Left kidney (tissue), 1 donor: ENCODE measurements at regions not wholly inside any gene's neighbourhood (a gene's known extent, or its start where the extent isn't known, plus 50 kb on each side); places are given as distances from the start of the nearest gene placed in this dataset.
A peak's percentile ranks its signal among the peaks of the same experiment; 100 is the strongest.

Source experiments
- DNase-seq: peaks from one replicate; pipeline ENCODE4 v3.0.0-alpha.2; 2013

DNA sequence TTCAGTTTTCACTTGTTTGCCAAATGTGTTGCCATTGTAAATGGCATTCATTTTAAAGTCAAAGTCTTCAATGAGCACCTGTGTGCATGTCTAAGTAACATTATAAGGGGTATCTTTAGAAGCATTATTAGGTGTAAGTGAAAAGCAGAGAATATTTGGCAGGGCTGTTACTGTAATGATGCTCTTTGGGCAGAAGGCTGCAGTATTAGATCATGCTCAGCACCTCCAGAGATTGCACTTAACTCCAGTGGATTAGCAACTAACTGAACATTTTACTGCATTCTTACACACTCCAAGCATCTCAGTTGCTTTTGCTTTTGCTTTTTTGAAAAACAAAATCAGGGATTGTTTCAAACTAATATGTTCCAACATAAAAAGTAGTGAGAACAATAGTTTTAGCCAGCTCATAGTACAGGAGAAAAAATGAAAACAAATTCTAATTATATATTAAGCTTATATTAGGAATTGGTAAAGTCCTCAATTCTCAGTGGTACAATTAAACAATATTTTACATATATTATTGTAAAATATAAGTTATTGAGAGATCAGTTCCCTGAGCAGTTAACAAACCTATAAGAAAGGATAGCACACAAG, 1740.9 kb upstream of the CDH9 start:
- no peak for DNase-seq

DNA sequence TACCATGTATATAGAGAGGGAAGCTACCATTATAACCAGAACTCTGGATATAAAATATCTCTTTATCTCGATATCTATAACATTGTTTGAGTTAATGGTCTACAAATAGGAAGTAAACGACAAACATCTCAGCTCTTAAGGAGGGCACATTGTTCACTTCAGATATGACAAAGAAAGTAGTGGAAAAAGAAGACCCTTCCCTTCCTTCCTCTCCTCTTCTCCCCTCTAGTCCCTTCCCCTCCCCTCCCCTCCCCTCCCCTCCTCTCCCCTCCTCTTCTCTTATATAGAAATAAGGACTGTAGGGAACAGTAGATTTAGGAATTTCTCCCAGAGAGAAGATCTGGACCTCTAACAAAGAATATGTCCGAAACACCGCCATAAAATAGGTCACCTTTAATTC, 1731.9 kb upstream of the CDH9 start:
- DNase-seq, result no peak

DNA sequence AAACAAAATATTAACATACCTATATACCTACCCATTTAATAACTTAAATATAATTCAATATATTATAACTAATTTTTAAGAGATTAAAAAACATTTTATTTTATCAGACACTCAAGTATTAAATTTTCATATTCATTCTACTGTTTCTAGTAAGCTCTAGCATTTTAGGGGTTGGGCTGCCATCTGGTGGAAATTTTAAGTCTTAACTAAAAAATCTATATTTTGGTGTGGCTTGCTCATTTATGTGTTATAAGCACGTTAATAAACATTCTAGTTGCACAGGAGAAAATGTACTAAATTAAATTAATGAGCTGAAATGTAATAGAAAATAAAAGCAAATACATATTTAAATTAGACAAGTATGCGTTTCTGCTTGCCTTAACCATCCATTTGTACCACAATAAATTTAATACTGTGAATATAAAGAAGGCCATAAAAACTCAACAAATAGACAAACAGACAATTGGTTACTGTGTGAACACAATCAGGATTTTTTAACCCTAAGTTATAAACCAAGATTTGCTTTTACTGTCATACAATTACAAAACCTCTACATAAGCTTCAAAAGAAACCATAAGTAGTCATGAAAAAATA, 1728.3 kb upstream of the CDH9 start:
- peak; percentile 36 for DNase-seq

DNA sequence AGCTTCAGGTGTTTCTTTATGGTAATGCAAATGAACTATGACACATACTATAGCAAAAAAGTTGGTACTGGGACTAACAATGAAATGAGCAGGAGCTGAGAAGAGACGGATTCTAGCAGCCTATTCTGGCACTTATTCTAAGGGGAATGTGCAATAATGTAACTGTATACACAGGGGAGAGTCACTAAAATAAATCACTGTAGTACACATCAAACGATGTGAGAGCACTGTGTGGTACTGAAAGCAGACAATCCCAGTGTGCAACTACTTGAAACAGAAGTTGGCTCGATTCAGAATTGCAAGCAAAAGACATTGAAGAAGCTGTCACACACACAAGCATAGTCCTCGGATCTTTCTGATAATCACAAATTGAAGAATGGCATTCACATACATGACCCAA, 1713.0 kb upstream of the CDH9 start:
- no peak for DNase-seq

DNA sequence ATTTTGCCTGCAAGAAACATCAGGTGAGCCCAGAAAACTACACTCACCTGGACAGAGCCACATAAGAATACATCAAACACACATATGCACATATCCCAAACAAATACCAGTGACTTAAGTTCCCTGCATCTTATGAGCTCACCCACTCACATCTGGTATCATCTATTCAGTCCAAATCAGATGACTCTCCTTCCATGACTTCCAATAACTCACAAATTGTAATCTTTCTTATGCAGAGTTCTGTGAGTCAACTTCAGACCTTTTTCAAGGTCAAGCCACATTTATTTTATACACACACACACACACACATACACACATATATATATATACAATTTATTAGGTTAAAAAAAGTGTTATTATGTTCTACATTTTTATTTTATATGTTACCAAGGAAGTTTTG, 1711.9 kb upstream of the CDH9 start:
- no peak for DNase-seq

DNA sequence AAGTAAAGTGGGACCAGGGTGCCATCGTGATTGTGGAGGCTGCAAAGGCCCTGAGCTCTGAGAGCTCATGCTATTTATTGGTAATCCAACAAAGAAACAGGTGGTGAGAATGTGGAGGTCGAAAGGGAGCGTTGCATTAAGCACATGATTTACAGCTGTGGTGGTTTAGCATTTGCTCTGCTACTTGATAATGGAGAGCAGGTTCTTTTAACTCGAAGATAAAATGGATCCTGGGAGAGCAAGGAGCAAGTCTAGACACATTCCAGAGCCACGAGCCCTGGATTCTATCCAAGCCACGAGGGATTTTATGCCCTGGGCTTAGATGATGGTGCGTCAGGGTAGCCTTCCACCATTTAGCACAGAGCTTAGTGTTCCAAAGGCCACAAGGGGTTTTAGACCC, 1710.1 kb upstream of the CDH9 start:
- no peak for DNase-seq

DNA sequence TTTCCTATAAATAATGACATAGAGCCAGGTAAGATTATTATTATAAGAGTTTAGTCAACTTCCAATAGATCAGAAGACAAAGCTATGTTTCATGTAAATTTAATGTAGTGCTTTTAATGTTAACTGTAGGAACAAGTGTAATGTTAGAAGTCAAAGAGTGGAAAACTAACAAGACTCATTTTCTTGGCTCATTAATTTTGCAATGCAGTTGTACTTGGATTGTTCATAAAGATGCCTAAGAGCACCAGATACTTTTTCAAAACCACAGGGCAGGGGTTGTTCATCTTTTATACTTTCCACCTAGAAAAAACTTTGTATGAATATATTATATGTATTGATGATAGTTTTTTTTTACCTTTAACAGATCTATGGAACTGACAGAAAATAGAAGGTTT, 1705.3 kb upstream of the CDH9 start:
- no peak for DNase-seq

DNA sequence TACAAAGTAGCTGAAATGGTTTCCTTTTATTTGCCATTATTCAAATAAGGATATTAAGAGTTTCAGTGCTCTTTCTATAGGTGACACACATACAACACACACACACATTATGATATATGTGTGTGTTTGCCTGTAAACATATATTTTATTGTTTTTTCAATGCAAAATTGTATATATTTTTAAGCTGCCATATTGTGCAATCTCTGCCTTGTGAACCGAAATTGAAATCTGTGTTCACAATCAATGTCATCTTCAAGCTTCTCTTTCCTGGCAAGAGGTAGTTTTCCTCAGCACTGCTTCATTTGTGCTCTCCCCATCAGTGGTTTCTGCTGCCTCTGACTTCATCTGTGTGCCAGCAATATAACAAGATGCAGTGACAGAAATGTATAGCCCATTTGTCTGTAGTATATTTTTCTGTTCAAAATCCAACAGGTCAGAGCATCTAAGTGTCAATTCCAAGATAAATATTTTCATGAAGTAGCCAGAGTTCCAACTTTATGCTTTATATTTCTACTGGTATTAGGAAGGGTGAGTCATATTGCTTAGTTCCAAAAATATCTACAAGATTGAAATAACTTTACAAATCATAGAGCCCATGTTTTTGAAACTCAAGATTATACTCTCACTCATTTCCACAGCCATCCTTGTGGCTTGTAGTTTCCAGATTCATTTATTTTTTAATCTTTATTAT, 1704.8 kb upstream of the CDH9 start:
- DNase-seq, result no peak

DNA sequence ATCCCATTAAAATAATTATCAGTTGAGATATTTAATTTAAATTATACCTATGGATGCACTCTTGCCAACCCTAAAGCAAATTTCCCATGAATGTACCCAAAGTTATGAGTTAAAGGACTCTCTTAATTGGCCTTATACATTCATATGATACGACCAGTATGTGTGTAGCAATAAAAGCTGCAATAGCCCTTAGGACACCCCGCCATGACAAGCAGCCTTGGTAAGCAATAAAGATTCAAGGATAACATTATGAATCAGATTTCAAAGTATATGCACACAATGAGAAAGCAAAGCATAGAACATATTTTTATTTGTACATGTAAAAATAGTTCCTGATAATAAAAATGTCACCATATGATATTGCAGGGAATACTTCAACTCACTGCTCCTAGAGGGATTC, 1699.3 kb upstream of the CDH9 start:
- DNase-seq, result no peak

DNA sequence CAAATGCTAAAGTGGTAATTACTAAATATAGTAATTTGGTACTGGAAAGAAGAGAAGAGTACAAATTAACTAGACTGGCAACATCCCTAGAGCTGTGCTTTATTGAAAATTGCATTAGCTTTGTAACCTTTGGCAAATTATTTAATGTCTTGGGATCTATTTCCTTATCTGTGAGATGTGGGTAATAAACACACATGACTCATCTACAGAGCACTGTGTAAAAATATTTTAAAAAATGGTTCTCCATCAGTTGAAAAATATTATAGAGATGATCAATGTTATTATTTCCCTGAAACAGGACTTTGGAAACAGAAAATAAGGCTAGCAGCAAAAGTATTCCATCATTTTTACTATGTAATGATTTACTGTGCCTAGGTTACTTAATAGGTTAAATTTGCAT, 1698.8 kb upstream of the CDH9 start:
- DNase-seq, result no peak

DNA sequence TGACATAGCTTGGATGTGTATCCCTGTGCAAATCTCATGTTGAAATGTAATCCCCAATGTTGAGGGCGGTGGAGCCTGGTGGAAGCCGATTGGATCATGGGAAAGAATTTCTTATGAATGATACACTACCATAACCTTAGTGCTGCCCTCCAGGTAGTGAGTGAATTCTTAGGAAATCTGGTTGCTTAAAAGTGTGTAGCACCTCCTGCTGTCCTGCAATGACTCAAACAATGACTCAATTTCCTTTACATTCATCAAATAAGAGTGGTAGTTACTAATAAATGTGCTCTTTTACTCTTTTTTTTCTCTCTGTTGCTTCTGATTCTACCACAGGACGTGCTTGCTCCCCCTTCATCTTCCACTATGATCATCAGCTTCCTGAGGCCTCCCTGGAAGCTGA, 1696.0 kb upstream of the CDH9 start:
- no peak for DNase-seq

DNA sequence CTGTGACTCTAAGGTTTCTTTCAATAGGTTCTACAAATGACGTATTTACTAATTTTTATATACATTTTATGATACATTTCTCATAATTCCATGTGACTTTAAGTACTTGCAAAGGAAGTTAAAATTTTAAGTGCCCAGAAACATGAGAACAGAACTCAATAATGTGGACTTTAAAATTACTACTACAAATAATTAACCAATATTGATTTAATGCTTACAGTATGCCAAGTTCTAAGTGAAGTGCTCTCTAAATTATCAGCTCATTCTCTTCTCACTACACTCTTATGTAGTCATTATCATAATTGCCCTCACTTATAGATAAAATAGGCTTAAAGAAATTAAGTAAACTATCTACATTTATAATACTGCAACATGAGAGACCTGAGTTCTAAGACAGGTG, 1690.7 kb upstream of the CDH9 start:
- no peak for DNase-seq

DNA sequence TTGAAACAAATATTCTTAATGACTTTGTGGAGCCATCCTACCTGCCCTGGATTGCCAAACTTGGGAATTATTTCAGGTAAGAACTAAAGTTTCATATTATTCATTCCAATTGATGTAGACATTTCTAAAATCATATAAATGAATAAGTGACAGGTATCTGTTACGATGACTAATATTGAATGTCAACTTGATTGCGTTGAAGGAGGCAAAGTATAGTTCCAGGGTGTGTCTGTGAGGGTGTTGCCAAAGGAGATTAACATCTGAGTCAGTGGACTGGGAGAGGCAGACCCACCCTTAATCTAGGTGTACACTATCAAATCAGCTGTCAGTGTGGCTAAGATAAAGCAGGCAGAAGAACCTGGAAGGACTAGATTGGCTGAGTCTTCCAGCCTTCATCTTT, 1688.4 kb upstream of the CDH9 start:
- DNase-seq, result no peak

DNA sequence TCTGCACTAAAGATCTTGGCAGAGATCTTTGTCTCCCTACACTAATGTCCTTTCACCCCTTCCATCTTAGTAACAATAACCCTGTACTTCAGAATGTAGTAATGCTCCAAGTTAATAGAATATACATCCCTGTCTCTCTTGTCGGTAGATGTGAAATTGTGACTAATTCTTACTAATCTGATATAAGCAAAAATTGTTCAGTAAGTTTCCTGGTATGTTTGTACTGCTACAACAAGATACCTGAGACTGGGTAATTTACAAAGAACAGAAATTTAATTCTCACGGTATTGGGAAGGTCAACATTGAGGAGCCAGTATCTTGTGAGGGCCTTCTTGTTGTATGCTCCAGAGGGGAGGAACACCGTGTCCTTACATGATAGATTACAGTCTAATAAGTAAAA, 1686.6 kb upstream of the CDH9 start:
- DNase-seq, result no peak

DNA sequence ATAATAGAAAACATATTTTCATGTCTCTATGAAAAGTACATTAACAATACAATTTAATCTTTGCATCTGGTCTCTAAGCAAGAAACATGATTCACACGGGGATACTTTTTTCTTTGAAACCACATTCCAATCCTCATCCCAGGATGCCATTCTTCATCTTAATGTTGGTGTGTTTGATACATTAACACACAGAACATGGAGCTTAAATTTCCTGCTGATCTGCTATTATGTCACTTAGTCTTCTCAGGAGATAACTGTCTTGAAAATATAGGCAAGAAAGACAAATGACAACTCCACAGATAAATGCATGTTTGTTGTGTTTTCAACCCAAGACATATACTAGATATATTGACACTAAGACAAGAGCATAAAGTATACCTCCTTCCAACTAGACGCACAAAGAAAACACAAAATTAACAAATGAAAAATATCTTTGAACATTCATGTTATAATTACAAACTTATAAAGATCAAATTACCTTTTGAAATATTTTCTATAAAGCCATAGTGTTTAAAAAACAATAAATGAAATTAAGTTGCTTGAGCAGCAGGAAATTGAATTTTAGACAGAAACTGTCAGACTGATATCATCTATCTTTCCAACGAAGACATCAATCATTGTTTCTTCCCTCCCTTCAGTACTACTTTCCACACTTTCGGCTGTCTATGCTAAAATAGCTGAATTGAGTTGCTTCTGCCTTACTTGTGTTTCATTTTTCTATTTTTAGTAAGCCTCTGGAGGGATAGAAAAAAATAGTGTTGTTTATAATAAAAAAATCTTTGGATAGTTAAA, 1676.7 kb upstream of the CDH9 start:
- DNase-seq, result no peak

DNA sequence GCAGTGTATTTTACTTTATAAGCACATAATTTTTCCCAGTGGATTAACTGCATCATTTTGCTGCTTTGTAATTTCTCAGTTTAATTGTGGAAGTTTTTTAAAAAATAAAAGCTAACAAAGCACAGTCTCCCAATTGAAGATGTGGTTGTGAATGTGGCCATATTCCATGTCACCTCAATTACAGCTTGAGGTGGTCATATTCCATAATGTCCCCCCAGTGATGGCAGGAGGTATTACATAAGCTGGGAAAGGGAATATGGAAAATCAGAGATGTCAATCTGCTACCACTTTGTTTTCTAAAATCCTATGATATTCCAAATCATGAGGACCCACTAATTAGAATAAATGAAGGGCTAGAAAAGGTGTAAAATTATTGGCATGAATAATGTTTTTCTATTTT, 1672.0 kb upstream of the CDH9 start:
- no peak for DNase-seq

DNA sequence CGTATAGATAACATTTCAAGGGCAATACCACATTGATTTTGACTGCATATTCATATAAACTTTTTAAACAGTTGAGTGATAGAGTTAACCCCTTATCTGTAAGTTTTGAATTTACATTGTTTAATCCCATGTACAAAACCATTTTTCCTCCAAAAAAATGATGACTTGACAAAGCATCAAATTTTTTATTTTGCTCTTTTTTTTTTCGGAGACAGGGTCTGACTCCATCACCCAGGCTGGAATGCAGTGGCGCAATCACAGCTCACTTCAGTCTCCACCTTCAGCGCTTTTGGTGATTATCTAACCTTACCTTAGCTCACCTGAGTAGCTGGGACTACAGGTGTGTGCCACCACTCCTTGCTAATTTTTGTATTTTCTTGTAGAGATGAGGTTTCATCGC, 1670.1 kb upstream of the CDH9 start:
- DNase-seq, result no peak

DNA sequence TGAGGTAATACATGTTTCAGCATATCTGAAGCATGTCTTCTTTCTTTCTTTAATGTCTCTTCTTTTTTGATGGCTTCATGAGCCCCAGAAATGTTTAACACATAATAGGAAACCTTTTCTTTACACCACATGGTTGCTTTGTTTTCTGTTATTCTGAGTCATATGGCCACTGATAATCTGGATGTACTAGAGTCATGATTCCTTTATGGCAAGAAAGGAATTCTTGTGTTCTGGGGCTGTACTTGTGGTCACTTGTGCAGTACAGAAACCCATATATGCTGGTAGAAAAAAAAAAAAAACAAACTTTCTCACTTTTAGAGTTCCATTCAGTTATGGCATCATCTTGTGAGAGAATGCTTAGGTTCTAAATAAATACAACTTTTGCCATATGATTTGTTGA, 1669.3 kb upstream of the CDH9 start:
- no peak for DNase-seq

DNA sequence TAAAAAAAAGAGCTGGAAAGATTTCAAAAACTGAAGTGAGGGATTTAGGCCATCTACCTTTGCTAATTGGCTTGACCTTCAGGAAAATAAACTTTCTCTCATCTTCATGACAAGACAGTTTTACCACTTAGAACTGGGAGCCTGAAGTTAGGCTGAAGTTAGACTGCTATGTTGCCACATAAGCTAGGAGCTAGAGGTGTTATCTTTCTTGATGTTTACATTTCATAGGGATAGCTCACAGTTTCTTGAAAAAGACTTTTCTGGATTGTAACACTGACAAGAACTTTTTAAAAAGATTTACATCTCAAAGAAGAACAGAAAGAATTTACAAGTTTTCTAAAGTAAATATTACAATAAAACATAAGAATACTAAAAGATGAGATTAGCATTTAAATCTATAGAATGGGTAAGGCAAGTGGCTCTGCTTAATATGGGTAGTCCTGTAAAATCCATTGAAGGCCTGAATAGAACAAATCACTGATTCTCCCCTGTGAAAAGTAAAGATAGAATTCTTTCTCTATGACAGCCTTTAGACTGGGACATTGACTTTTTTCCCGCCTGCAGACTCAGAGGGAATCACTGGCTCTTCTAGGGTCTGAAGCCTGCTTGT, 1665.4 kb upstream of the CDH9 start:
- no peak for DNase-seq

DNA sequence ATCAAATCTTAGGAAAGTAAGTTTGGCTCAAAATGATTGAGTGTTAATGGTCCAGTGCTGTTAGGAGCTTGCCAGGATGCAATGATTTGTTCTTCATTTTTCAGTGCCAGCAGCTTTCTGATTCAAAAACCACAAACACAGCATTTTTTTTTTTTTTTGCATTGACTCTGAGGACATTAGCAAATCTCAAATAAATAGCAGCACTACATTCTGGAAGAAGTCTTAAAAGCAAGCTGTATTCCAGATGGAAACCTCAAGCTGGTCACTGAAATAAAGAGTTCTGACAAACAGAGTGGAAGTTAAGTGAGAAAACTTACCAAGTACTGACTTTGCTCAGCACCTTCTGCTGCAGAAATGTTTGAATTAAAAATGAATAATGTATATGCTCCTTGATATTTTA, 1653.1 kb upstream of the CDH9 start:
- no peak for DNase-seq

DNA sequence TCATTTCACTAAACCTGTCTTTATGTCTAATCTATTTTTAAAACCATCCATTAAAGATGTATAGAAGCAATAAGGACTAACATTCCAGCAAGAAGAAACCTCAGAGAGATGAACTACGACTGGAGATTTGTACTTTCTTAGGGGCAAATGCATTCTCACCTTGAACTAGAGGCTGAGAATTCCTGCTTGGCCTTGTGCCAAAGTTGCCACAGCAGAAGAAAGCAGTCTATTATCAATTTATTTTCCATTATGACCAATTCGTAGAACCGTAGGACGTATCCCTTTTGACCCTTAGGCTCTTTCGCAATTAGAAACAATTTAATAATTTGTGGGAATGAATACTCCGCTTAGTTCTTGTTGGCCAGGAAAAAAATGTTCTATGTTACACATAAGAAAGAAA, 1647.4 kb upstream of the CDH9 start:
- no peak for DNase-seq

DNA sequence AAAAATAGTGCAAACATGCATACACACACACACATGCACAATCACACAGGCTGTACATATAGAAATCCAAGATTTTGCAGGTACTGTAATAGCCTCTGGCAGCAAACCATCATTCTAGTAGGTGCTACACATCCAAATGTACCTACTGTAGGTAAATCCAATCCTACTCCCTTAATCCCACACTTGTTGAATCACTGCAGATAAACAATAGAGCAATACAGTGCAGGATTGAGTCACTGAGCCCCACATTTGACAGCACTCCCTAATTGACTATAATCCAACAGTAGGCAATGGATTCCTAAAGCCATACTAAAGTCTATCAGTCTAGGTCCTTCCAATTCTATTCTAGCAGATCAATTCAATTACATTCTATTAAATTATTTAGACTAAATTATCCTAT, 1640.5 kb upstream of the CDH9 start:
- DNase-seq, result no peak

DNA sequence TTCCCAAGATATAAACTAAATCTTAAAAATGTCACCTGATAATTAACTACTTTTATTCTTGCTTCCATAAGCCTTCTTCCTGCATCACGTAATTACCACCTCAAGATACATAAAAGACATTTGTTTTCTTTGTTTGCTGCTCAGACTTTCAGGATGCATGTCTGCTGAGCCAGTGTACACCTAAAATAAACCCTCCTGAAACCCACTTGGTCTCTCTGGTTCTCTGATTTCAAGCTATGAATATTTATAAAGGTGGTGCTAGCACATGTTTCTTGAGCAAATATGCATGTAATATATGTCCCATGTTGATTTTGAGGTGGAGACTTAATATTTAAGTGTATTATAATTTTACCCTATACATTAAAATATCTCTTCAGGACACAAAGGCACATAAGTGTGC, 1627.7 kb upstream of the CDH9 start:
- DNase-seq, result no peak
